T-helper 1 cell treated with Interleukin-12 subunit alpha and Interleukin-12 subunit beta and Interleukin-4 antibody, amounts not matched to agents 30 ng/mL and 1 ng/mL, for 36 hours (primary cell): ENCODE measurements at regions not wholly inside any gene's neighbourhood (a gene's known extent, or its start where the extent isn't known, plus 50 kb on each side); places are given as distances from the start of the nearest gene placed in this dataset.

Experiments
- intact Hi-C: fragments of 100-400 bp; cut with micrococcal nuclease; formaldehyde crosslinking; loops from one replicate; pipeline ENCODE4 v1.15.1; 2024

DNA sequence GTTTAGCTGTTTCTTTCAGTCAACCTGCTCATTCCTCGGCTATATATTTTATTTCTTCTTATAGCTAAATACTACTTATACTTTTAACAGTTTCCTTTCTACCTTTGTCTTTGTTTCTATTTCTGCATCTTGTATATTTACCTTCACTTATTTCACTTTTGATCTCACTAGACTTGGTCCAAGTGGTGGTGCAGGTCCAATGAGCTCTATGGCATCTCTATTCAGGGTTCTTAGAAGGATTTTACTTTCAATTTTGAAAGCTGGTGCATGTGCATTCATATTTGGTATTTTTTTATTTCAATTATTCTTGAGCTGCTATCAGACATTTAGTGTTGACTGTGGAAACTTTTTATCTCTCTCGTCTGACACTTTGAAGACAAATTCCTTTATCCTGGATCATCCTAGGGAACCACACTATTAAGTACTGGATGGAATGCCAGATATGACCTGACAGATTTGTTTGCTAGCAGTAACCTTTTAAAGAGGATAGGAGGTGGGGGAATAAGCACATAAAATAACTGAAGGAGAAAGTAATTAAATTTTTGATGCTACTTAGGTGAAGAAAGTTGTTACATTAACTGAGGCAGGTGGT is 123.1 kb upstream of the PJA2 start:
- intact Hi-C loops, result no loop called here

DNA sequence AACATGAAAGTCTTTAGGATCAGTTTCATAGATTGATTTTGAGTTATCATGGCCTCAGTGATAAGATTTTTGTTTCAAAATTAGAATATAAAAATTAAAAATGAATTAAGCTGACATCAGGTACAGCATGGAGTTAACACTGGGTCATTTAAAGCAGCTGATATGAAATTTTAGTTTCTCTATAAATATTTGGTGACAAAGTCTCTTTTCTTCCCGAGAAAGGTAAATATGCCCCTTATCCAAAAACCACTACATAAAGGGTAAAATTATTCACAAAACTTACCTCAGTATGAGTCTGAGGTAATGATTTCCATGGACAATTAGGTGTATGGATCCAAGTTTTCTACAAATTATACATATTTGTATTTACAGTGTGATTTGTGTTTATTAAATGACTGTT is 121.5 kb upstream of the PJA2 start:
- intact Hi-C loops, result no loop called here

DNA sequence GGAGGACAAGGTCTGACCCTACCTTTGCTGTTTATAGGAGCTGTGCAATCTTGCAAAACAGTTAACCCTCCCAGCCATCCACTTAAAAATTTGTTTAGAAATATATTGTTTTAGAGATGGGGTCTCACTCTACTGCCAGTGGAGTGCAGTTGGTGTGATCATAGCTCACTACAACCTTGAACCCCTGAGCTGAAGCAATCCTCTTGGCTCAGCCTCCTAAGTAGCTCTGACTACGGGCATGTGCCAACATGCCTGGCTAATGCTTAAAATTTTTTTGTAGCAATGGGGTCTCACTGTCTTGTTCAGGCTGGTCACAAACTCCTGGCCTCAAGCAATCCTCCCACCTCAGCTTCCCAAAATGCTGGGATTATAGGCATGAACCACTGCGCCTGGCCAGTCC is 120.2 kb upstream of the PJA2 start:
- intact Hi-C loops, result no loop called here

DNA sequence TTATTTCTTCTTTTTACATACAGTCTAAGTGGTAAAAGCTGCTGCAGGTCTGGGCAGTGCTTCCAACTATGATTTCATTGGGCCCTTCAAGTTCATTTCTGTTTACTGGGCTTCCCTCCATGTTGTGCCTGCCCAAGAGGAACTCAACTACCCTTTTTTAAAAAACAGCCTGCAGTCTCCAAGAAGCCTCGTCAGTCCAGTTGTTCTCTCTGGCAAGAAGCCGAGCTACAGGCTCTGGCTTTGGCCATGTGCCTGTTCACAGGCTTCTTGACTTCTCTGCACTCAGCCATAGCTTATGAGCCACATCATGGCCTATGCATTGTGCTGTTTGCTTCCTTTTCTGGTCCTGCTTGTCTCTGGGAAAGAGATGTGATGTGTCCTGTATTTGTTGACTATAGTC is 119.7 kb upstream of the PJA2 start:
- intact Hi-C loops, result no loop called here

DNA sequence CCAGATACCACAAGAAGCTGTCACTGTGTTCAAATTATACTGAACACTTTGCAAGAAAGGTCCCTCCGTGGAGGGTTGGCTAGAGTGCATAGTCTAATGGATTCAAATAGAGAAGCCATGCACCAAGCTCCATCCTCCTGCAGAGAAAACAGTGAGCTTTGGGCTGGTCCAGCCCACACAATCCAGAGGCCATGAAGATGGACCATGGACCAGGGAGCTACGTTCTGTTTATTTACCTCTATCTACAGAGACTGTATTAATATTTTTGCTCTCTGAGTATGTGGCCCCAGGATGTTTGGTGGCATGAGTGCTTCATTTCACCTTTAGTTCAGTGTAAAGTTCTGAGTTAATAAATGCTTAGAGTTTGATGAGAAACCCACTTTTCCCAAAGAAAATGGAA is 114.8 kb upstream of the PJA2 start:
- intact Hi-C loops, result no loop called here

DNA sequence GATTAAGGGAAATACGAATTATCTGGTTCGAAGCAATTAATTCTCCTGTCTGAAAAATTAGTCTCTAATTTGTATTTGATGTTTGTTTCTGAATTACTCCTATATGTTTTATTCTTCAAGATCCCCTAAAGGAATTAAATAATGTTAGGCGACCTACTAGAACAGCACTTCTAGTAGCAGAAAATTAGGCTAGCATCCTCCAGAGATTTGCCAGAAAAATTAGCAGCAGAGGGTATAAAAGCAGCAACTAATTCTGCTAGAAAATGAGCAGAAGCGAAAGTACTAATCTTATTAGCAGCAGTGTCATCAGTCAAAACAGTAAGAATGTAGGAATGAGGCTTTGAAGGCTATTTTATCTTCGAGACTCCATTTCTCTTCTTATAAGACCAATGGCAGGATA is 114.3 kb upstream of the PJA2 start:
- intact Hi-C loops, result no loop called here

DNA sequence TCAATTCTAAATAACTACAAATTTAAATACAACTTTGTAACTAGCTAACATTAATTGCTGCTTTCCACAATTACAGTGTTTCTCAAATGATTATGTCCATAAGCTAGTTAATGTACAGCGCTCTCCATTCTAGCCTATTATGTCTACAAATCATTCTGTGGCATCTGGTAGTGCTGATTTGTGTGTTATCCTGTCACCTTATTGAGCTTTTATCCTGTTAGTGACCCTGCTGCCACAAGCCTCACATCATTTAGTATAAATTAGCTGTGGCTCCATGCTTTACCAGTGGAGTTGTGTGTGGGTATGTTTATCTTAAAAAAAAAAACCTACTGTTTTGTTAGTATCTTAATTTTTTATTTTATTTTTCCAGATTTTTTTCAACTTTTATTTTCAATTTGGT is 112.6 kb upstream of the PJA2 start:
- intact Hi-C loops, result no loop called here

DNA sequence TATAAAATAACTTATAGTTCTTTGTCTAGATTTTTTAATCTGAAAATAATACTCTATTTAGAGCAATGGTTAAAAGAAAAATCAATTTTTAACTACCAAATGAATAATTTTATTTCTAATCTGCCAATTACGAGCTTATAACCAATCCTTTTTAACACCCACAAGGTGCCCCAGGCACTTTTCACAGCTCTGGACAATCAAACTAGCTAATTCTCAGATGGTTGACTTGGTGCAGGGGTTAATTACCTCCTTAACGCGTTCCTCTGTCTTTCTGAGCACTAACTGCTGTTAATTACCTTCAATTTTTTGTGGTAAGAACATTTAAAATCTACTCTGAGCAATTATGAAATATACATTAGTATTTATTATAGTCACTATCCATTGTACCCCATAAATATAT is 109.6 kb upstream of the PJA2 start:
- intact Hi-C loops, result no loop called here

DNA sequence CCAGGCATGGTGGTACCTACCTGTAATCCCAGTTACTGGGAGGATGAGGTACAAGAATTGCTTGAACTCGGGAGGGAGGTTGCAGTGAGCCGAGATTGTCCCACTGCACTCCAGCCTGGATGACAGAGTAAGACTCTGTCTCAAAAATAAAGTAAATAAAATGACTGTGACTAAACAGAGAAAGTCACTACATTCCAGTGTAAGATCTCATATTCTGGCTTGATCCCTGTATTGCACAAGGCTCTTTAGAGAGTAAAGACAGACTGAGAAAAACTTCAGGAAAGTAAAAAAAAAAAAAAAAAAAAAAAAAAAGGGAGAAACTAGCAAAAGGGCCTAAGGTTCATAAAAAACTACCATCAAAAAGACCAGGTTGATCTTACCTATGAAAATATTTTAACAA is 106.6 kb upstream of the PJA2 start:
- intact Hi-C loops, result no loop called here

DNA sequence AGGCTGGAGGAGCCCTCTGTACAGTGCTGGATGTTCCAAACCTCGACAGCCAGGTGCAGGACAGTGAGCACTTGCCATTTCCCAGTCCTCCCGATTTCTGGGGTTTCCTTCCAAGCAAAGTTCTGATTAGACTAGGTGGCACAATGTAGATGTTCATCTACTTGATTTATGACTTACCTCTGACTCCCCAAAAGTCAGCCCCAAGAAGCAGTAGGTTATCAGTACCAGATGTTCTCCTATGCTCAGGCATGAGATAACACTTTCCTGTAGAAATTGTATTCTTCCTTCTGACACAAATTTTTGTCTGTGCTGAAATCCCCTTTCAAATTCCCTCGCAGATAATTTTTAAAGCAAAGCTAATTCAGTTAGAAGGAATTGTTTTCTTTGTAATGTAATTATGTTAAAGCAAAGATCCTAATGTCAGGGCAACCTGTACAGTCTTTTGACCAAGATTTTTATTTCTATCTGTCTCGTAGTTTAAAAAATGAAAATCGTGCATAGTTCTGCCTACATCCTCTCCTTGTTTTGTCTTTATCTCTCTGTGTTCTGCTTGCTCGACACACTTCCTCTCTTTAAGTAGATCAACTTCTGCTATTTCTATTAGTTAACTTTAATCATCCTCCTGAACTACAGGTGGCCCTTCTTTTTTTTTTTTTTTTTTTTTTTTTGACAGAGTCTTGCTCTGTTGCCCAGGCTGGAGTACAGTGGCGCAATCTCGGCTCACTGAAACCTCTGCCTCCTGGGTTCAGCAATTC is 102.4 kb upstream of the PJA2 start:
- intact Hi-C loops, result no loop called here

DNA sequence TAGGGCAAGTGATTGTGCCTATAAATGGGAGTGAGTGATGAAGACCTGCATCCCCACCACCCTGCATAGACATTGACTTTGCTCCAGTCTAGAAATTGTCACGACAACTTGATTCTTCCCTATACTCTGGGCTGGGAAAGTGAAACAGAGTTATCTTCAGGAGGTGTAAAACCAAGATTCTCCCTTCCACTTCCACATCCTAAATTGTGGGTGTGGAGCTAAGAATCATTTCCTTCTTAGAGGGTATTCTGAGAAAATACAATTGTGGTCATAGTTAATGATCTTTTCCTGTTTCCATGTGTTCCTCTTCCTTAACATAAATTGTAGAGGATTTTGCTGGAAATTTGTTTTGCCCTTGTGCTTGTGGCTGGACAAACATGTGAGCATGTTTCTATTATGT is 96.8 kb upstream of the PJA2 start:
- intact Hi-C loops, result no loop called here

DNA sequence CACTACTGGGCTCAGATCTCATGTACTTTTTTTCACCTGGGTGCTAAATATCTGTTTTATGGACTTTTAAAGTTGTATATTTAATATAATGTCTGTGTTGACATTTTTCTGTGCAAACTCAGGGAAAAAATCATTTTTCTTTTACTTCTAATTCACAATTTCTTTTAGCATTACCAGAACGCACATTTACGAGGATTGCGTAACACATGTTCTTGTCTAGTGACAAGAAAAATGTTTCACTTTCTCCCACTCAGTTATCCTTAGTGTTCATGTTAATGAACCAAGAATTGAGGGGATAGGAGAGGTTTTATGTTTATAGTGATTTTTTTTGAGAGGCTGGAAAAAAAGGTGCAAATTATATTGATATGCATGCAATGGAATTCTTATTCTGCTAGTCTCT is 86.3 kb upstream of the PJA2 start:
- intact Hi-C loops, result no loop called here

DNA sequence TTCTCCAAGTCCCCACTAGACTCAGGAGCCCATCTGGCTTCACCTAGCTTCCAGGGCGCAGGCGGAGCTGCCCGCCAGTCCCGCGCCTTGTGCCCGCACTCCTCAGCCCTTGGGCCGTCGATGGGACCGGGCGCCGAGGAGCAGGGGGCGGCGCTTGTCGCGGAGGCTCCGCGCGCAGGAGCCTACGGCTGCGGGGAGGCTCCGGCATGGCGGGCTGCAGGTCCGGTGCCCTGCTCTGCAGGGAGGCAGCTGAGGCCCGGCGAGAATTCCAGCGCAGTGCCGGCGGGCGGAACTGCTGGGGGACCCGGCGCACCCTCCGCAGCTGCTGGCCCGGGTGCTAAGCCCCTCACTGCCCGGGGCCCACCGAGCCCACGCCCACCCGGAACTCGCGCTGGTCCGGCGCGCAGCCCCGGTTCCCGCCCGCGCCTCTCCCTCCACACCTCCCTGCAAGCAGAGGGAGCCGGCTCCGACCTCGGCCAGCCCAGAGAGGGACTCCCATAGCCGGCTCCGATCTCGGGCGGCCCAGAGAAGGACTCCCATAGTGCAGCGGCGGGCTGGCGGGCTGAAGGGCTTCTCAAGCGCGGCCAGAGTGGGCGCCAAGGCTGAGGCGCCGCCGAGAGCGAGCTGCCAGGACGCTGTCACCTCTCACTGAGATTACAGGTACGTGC is 78.1 kb upstream of the PJA2 start:
- intact Hi-C loops, result no loop called here

DNA sequence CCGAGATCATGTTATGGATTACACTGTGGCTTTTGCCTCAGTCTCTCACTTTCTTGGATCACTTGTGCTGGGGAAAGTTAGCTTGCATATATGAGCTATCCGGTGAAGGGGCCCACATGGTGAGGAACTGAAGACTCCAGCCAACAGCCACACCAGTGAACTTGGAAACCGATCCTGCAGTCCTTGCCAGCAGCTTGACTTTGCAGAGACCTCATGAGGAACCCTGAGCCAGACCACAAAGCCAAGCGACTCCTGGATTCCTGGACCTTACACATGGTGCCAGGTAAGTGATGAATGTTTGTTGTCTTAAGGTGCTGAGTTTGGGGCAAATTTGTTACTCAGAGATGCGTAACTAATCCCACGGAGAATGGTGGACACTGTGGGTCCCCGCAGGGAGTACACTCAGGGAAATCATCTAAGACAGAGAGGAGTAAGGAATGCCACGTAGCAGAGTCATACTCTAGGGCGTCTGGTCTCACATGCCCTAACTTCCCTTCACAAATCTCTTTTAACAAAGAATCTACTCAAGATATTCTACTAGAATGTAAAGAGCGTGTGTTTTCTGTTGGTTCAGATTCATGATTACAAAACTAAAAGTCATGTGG is 76.5 kb upstream of the PJA2 start:
- intact Hi-C loops, result no loop called here

DNA sequence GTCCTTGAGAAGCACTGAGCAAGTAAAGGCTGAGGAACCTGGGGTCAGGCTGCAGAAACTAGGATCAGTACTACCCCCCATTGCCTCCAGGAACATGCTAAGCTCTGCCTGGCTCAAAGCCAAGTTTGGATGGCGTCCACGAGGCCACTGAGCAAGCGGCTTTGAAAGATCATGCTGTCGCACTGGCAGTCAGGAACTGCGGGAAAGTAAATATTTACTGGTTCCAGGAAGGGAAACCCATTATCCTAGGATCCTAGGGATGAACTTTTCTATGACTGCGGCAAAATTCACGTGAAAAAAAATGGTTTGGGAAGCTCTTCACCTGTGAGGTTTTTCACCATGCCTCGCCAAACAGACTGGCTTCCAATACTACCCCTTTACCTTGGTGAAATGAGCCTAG is 75.3 kb upstream of the PJA2 start:
- intact Hi-C loops, result no loop called here

DNA sequence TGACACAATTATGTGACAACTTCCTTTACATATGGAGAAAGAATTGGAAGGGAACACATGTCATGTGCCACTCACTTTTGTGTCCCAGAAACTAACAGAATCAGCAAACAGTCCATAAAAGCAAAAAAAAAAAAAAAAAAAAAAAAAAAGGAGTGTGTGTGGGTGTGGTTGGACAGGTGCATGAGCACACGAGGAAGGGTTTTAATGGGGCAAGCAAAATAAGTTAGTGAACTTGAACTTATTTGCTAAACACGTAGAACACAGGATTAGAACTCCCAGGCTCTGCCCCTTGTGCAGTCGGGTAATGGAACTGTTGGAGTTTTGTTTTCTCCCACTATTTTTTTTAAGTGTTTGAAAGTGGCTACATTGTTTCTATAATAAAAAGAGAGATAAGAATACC is 74.8 kb upstream of the PJA2 start:
- intact Hi-C loops, result no loop called here

DNA sequence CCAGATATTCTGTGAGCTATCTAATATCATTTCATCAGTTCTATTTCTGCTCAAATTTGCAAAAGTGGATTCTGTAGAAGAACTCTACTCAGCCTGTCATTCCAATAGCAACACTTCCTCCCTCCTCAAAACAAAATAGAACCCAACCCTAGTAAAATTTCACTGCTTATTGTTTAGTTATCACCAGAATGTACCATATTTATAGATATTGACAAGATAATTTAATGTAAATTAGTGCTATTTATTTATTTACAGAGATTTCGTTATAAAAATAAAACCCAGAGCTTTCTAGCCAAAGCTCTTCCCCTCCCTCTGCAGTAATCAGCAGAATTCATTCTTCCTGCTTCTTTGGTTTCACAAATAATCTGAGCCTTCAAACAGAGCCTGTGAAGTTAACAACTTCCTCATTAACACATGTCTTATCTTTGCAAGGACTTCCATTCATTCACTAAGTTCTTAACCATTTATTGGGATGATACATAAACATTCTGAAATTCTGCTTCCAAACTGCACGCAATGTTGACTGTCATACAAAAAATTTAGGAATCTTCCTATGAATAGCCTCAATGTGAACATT is 73.7 kb upstream of the PJA2 start:
- intact Hi-C loops, result no loop called here

DNA sequence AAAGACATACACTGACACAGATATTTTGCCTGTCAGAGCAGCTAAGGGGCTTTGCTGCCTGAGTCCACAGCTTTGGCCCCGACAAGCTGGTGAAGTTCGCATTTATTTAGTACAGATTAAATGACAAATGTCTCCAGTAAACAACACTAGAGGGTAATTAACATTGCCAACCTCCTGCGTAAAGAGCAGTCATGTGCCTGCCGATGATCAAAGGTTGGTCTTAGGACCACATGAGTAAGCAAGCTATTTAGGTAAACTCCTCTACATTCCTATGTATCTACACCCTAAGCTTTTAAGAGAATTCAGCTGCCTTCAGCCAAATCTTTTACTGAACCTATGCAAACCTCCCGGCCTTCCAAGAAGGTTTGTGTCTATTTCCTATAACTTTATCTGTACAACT is 73.0 kb upstream of the PJA2 start:
- intact Hi-C loops, result no loop called here

DNA sequence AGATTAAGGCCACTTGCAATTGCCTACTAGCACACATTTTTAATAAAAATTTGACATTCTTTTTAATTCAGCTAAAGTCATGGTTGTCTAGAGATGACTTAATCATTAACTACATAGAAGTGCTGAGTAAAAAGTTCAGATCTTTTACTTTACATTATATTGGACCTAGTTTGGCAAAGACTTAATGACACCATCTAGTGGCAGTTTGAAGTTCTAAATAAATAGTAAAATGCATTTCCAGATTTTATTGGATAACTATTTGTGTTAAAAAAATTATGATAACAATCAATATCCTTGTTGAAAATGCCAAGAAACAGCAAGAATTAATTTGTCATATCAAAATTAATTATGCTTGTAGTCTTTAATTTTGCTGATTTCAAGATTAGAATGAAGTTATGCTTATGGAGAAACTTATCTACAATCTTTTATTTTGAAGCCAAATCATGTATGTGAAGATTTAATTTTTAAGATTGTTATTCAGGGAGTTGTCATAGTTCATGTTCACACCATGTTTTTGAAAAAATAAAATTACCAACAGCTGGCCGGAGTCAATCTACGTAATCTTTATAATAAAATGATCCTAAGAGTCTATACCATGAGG is 69.6 kb upstream of the PJA2 start:
- intact Hi-C loops, result loop anchor here (1.0 to 5.0 kb wide), 5 partner anchors 69 to 837 kb away; partner anchors contain the start of gene FER

DNA sequence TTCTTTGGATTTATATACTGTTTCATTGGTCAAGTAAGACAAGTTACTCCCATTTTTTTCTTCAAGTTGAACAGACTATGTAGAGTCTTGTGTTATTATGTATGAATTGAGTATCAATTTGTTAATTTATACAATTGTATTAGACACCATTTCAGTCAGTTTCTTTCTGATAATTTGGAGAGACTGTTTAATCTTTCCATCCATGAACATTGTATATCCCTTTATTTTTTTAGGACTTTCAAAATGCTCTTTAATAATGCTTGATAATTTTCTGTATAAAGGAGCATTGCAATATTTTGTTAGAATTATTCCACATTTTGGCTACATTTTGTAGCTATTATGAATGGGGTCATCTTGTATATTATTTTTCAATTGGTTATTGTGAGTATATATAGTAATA is 69.1 kb upstream of the PJA2 start:
- intact Hi-C loops, result loop anchor here (1.0 to 5.0 kb wide), 5 partner anchors 68 to 837 kb away; partner anchors contain the start of gene FER

DNA sequence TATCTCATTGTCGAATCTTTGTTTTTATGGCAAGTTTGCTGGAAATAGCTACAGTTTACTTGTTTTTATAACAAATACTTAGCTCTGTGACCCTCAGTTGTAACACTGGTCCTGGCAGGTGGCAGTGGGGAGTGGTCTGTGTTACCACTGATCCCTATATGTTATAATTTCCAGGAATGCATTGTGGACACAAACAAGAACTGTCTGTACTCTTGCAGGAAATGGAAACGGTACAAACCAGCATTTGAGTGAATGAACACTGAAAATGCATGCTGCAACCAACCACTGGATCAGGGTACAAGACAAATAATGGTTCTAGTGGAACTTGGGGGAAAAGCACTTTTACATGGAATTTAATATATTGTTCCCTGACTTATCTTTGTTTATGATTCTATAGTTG is 66.5 kb upstream of the PJA2 start:
- intact Hi-C loops, result loop anchor here (5.0 kb wide), 1 partner anchor 729 kb away; the partner anchor contains the start of gene FER
